Activated CD4-positive, alpha-beta T cell treated with anti-CD3 and anti-CD28 coated beads, Interleukin-2, amount 50 U/mL, for 4 hours (primary cell): ENCODE measurements at regions not wholly inside any gene's neighbourhood (a gene's known extent, or its start where the extent isn't known, plus 50 kb on each side); places are given as distances from the start of the nearest gene placed in this dataset.

Experiments
- DNase-seq, 2 experiments: peaks; one replicate each; pipeline ENCODE4 v3.0.0-alpha.2; 2020

DNA sequence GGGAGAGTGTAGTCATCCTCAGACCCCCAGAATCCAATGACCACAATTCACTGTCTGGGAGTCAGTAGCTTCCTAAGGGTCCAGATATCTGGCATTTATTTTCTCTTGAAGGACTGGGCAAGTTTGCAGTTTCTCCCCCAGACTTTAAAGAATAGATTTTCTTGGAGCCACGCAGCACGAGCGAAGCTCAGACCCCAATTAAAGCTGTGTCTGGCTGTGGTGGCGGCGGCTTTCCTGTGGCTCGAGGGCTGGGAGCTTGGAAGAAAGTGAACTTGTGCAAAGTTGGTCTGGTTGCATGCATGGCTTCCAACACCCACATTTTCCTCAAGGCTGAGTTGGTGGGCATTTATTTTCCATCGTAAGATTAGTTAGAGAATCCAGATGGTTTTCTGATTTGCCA is 105.0 kb downstream of the ACKR3 start:
- no peak for DNase-seq

DNA sequence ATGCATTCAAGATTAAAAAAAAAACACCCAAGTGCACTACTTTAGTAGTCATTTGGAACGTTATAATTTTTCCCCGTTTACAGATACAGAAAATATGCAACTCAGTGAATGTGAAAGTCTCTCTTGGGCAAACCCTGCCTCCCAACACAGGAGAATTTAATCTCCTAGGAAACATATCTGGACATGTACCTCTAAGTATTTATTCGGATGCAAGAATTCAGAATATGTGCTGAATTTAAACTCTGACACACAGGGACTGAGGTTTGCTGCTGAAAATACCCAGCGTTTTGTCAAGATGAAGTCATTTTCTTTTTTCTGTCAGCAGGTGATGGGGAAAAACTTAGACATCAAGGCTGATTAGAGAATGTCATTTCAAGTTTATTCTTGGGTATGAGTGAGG is 105.4 kb downstream of the ACKR3 start:
- no peak for DNase-seq

DNA sequence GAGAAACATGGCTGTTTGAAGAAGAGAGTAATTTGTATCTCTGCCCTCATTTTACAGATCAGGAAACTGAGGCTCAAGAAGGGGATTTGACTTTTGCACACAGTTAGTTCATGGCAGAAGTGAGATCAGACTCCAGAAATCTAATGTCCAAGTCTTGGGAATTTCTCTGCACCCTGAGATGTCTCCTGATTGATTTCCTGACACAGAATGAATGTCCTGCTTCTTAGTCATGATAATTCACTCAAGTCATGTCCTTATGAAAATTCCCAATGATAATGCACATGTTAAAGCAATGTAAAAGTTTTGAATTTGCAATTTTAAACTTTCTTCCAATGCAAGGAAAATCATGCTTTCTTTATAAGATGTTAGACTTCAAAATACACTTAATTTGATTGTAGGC is 105.9 kb downstream of the ACKR3 start:
- DNase-seq: no peak

DNA sequence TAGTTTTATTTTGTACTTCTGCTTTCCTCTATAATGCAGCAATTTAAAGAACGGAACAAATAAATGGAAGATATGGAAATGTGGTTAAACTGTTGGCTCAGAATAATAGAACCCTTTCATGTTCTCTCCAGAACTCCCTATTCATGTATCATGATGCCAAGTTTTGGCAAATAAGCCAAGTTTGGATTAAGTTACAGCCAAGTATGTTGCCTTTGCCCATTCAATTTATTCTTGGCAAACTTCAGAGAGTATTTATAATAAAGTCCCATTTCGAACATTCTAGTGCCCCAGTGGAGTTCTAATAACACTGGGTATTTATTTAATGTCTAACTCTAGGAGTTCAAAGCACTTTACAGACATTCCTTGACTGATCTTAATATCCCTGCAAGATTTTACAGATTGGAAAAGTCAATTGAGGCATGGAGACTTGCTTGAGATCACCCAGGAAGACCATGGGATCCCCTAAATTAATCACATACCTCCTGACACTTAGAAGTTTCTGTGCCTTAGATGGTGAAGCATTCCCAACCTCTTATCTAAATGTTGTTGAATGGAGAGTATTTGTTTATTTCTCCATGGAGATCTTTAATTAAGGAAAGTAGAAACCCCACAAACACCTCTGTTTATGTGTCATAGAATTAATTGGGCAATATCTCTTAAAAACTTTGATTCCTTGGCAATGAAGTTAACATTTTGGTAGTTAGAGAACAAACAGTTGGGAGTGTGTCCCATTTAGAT is 106.7 kb downstream of the ACKR3 start:
- no peak for DNase-seq

DNA sequence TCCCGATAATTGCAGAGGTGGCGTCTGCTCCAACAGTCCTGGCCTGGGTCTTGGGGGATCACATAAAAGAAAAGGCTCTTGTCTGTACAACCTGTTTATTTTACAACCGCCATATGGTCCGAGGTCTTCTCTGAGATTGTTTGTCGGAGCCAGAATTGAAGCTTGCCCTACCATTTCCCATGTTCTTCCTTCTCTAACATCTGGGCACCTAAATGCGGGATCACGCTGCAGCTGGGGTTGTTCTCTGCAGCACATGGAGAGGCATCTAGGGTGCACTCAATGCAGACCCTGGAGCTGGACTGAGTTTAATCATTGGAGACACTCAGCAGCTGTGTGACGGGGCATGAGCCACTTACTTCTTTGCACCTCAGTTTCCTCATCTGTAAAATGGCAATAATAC is 107.7 kb downstream of the ACKR3 start:
- DNase-seq: no peak

DNA sequence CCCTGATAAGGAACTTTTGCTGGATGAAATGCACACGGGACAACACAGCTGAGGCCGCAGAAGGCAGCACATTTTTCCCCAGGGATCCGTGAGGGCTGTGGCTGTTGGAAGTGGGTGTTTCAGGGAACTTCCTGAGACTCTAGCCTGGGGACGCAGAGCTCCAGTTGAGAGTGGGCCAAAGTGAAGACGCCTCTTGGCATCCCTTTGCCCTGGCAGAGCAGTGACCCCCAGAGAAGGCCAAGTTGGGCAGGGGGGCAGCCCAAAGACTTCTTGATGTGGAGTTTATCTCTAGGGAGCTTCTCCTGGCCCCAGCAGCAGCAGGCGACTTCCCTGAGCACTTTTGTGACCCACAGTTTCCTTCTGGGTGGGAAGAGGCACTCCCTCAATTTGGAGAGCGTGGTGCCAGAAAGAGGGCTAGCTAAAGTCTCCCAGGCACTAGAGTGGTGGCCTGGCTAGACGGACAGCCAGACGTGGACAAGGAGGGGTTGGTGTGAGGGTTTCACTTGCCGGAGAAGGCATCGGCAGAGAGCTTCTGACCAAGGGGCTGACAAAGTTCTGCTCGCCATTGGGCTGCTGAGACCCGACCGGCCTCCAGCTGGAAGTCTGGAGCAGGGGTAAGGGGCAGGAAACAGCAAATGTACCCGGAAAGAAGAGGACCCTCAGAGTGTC is 108.8 kb downstream of the ACKR3 start:
- DNase-seq: no peak

DNA sequence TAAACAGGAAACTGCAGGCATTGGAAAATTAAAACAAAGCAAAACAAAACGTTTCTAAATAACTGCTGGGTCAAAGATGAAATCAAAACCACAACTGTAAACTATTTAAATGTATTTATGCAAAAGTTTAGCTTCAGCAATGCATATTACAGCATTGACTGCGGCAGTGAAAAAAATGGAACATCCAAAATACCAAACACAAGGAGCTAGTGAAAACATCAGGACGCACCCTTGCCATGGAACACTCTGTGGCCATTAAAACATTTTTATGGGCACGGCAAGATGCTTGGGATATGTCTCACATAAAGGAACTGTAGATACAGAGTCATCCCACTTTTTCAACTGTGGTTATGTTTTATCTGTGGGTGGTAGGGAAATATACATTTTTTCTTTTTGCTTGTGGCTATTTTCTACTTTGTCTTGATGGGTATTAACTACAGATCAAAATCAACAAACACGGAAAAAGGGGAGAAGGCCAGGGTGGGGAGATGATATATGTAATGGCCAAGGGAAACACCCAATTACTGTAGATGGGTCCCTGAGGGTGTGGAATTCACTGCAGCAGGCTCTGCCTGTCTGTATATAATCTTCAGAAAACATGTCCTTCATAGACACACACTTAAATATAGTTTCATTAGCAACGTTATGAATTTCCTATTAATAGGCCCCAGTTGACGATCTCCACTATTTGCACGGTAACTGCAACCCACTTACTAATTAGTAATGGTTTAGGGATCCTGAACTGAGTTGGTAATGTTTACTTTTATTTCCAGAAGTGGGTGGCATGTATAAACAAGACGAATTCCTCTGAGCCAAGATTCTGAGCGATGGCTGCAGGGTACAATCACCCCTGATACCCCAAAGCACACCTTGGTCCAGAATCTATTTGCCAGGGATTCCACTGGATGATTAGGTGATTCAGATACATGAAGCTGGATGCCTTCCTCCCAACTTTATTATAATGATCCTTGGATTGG is 110.5 kb downstream of the ACKR3 start:
- no peak for DNase-seq

DNA sequence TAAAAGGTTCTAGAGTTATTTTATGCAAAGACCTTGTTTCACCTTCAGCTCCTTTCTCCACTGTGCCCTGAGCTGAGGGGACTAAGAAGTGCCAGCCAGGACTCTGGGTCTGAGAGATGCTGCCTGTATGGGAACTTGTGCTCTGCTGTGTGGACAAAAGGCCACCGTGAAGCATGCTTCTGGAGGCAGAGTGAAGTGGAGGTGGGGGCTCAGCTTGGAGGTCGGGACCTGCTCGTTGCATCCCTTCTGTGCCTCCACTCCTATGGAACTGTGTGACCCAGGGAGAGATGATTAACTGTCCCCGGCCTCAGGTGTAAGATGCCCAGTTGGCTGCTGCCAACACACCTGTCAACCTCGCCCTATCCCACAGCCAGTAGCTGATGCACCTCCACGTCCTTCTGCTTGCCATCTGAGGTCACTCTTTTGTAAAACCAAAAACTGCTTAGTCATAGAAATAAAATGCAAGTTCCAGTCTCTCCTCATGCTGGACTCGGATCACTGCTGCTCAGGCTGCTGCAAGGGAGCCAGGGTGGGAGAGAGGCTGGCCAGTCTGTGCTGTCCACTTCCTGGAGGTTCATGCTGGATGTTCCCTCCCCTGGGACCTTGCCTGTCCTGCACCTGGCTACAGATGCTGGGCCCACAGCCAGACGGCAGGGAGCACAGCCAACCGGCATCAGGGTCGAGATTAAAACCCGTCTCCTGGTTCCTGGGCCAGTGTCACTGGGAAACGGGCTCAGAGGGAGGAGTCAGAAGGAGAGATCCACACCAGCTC is 113.2 kb downstream of the ACKR3 start:
- no peak for DNase-seq

DNA sequence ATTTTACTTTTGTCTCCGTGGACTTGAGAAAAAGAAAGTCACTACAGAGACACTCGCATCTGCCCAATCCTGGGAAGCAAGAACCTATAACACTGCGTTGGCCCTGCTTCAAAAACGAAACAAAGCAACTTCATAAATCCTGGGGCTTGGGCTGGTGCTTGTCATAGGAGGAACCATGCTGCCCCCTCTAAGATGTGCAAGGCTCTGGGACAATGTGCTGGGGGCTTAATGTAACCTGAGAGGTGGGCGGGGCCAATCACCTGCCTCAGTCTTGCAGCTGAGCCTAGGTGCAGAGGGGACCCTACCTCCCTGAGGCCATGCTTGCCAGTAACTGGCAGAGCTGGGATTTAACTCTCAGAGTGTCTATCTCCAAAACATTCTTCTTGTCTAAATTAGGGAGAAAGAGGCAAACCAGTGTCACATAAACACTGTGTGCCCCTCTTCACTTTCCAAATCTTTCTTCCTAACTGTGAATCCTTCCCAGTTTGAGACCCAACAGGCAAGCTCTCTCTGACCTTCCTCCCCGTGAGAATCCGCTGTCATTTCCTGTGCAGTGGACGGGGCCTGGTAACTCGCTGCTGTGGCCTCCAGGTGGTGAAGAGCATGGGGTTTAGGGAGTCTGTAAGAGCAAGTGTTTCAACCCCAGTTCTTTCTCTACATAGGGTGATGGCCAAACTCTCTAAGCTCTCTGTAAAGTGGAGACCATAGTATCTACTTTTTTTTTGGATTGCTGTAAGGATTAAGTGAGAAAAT is 115.1 kb downstream of the ACKR3 start:
- no peak for DNase-seq

DNA sequence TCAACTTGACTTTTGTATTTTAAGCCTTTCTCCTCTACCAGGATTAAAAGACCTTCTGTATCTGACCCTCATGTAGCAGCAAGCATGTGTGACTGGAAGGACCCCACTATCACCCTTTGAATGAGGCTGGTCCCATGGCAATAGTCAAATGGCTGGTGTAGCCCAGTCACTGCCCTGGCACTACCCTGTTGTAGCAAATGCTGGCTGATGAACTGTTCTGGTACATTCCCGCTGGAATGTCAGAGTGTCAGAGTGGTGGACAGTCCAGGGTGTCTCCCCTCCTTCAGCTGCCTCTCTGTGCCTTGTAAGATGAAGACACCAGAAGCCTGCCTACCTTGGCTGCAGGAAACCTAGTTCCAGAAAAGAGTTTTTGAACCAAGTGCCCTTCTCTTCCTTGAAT is 115.7 kb downstream of the ACKR3 start:
- DNase-seq: no peak

DNA sequence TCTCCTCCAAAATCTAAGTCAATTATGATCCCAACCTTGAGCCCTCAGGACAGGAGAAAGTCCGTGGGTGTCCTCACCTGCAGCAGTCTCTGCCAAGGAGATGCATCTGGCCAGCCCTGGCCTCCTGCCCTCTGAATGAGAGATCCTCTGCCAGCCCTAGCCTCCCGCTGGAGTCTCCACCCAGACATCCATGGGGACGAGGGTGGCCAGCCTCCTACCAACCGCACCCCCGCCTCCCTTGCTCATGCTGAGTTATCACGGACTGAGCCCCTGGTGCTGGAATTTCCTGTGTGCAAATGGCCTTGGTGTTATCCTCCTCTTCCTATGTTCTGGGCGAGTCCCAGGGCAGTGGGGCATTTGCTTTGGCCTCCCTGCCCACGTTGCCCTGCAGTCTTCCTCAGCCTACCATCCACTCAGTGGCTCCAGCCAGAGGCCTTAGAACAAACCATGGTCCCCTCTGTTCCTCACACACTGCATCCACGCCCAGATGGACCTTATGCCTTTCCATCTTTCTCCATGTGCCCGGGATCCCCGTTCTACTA is 116.4 kb downstream of the ACKR3 start:
- no peak for DNase-seq

DNA sequence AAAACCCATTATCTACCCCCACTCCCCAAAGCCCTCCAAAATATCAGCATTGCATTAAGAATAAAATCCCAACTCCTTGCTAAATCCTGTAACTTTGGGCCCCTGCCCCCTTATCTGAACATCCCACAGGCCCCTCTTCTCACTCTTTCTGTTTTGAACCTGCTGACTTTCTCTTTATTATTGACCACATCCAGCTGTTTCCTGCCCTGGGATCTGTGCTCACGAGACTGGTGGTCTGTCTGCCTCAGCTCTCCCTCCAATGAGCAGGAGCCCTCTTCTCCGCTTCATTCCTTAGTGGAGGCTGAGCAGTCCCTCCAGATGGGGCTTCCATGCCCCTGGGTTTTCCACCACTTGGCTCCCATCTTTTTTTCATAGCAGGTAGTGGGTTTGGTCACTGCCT is 116.9 kb downstream of the ACKR3 start:
- DNase-seq: no peak

DNA sequence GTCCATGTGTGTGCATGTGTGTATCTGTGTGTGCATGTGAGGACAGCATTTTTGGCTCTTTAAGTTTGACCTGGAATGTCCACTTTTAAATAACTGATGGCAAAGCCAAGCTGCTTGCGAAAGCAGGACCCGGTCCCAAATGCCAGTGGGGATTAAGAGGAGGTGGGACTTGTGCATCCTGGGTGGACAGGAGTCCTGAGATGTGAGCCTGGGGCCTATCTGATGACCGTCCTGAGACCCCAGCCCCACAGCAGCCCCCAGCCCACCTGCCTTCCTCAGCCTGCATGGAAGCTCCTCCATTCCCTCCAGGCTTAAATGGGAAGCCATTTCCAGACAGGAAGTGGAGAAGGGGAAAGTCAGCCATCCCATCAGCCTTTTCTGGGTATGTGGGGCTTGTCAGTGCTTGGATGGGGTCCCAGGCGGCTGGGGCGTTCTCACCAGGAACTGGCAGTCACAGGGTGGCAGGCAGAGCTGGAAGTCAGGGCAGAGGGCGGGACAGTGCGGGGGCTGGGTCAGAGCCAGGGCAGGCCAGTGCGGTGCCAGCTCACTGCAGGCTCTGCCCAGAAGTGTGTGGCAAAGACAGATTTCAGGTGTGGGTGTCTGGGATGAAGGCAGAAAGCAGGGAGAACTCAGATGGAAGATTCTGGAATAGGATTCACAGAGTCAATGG is 117.8 kb downstream of the ACKR3 start:
- DNase-seq: no peak

DNA sequence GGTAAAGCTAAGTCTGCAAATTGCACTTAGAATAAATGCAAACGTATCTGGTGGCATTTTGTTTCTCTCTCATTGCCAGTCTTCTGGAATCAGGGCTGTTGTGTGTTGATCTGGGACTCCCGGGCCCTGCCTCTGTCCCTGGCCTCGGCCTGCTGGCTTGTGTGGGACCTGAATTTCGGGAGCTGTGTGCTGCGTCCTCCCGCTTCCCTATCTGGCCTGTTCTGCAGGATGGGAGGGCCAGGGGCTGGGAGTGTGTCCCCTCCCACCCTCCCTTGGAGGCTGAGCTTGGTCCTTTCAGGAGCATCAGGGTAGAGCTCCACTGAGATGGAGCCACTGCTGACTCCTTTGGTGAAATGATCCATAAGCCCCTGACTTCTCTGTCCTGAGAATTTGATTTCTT is 118.5 kb downstream of the ACKR3 start:
- no peak for DNase-seq

DNA sequence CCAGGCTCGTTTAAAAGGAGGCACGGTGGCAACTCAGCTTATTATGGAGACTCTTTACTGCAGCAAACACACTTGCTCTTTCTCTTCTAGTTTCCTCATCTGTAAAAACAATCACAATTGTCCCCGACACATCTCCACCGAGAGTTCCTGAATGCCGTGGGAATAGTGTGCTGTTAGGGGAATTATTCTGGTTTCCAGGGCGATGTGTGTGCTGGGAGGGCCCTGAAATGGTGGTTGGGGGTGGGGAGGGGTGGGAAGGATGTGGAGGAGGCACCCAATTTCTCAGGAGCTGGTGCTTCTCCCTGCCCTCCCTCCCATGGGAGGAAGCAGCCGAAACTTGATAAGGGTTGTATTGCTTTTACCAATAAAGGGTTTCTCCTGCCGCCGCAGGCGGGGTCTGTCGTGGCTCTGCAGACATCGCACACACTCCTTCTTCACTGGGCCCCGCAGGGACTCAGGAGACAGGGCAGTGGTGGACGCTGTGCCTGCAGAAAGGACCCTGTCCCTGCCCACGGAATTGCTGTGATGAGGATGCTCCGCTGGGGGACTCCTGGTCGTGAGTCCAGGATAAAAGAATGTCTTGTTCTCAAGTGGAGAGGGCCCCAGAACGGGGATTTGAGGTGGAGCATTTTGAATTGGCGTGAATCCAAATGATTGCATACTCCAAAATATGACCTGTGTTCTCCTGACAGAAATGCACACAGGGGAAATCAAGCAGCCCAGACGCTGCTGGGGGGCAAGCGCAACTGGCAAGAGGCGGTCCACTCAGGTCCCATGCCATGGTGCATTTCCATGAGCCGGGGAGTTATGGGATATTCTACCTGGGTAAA is 119.2 kb downstream of the ACKR3 start:
- no peak for DNase-seq

DNA sequence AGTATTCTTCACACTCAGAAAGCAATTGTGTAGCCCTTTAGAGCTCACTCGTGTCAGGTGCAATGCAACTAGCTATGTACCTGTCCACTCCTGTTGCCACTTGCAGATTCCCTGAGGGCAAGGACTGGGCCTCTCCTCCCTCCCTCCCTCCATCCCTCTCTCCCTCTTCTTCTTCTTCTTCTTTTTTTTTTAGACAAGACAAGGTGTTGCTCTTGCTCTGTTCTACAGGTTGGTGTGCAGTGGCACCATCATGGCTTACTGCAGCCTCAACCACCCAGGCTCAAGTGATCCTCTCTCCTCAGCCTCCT is 119.7 kb downstream of the ACKR3 start:
- DNase-seq: no peak

DNA sequence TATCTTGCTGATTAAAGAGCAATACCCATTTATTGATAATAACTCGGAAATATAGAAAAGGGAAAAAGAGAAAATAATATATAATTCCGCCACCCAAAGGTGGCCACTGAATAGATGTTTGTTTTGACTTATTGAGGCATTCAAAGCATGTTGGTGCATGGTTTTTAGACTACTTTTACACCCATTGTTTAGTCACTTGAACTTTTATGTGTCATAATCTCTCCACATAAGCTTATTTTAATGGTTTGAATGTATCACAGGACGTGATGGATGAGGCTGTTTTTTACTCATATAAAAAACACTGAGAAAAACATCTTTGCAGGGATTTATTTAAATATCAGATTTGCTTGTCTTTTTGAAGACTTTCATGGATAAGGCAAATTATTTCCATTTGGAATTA is 120.4 kb downstream of the ACKR3 start:
- no peak for DNase-seq

DNA sequence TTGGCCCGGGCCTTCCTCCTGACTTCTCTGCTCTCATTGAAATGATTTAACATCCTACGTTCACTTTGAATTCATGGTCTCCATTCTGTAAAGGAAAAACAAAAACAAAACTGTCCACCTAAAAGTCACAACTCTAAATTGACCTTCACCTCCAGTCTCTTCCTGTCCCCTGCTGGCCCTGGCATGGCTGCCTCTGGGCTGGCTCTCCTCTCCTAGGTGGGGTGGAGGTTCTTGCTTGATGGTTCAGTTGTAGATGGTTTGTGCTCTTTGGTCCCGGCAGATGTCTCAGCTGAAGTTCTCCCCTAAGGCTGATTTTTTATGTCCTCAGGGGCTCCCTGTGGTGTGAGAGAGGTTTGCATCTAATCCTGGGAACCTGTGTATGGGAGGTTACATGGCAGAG is 121.1 kb downstream of the ACKR3 start:
- DNase-seq: no peak

DNA sequence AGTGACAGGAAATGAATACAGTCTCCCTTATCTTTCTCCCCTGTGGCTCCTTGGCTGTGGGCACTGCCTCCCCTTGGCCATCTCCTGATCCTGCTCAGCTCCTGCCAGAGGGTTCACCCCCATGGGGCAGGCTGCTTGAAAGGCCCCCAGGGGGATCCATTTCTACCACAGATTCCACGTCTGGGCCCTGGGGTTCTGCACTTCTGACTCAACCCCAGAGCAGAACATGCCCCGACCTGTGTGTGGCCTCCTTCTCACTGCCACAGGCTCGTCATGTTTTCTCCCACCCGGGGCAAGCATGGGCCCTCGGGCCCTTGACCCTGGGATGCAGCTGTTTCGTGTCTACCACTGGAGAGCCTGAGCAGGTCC is 122.2 kb downstream of the ACKR3 start:
- DNase-seq: no peak

DNA sequence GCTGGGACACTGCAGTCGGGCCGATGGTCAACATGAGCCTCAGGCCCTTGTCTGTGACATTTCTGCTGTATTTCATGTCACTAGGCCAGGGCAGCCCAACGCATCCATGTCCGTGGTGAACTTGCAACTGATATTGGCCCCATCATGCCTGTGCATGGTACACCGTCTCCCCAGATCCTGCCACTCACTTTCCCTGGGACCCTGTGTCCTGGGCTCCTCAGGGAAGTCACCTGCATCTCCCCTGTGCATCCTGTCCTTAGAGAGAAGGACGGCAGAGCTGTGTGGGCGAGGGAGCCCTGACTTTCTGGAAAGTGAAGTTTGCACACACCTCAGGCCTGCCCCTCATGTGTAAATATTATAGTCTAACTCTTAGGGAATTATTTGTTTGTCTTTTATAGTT is 123.3 kb downstream of the ACKR3 start:
- DNase-seq: no peak

DNA sequence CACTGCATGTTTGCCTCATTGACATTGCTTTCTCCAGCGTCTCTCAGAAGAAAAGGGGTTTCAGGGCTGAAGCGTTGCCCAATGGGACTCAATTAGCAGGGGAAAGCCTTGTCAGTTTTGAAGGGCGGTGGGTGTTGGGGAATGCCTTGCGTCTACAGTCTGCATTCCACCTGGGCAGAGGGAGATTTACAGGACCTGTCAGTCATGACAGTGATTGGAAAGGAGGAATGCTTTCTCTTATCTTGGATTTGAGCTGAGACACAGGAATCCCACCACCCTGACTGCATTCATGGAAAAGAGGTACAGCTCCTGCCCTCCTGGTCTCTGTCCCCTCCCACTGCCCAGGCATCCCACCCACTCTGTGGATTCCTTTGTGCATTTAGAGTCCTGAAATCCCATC is 123.9 kb downstream of the ACKR3 start:
- no peak for DNase-seq
